ENCODE measurements at regions not wholly inside any gene's neighbourhood (a gene's known extent, or its start where the extent isn't known, plus 50 kb on each side); places are given as distances from the start of the nearest gene placed in this dataset.
A peak's percentile ranks its signal among the peaks of the same experiment; 100 is the strongest.

- no peak overlapping the region for H3K9ac ChIP-seq (ENCODE audit: low read length)
- no peak overlapping the region for H3K4me2 ChIP-seq (ENCODE audit: low read depth, low read length)
- H3K4me3 ChIP-seq (ENCODE audit: low read length) = no peak overlapping the region
- no peaks in the 10 kb centered on the region for H3F3A ChIP-seq (ENCODE audit: insufficient read depth, low read length)
- H3K36me3 ChIP-seq (replicated peaks; ENCODE audit: insufficient read depth, low read length) = no peaks in the 10 kb centered on the region
- no peak for DNase-seq
- H3K9me2 ChIP-seq (replicated peaks; ENCODE audit: insufficient read depth, low read length) = no peaks in the 10 kb centered on the region
- H3K27ac ChIP-seq (ENCODE audit: low read length) = no peak overlapping the region
- TF ChIP-seq CTCF (IDR thresholded peaks at IDR 0.05; ENCODE audit: low read length) (no peak), EZH2 (optimal IDR thresholded peaks at IDR 0.05; ENCODE audit: low read depth, low read length) (no peak)
- H3K27me3 ChIP-seq (replicated peaks; ENCODE audit: insufficient read depth, low read length) = no peaks in the 10 kb centered on the region
- no peaks in the 10 kb centered on the region for H3K79me2 ChIP-seq (ENCODE audit: low read length)
- H3K9me3 ChIP-seq (replicated peaks; ENCODE audit: insufficient read depth, low read length) = no peaks in the 10 kb centered on the region
- no peaks in the 10 kb centered on the region for H3K4me1 ChIP-seq (ENCODE audit: low read length)
- no peaks in the 10 kb centered on the region for H4K20me1 ChIP-seq (ENCODE audit: insufficient read depth, low read length)
- H2AFZ ChIP-seq (ENCODE audit: low read length) = no peak overlapping the region
Measured at GRCh38 chr20:41853806-41854205, 235.6 kb upstream of the CHD6 start.

- Histone ChIP-seq H3K9me3 (replicated peaks; ENCODE audit: insufficient read depth, low read length) (no peaks in the 10 kb centered on the region), H3K9me2 (replicated peaks; ENCODE audit: insufficient read depth, low read length) (no peaks in the 10 kb centered on the region), H2AFZ (ENCODE audit: low read length) (no peak overlapping the region), H3K4me2 (ENCODE audit: low read depth, low read length) (no peak overlapping the region), H4K20me1 (ENCODE audit: insufficient read depth, low read length) (no peaks in the 10 kb centered on the region), H3K79me2 (ENCODE audit: low read length) (no peaks in the 10 kb centered on the region), H3K36me3 (replicated peaks; ENCODE audit: insufficient read depth, low read length) (no peaks in the 10 kb centered on the region), H3F3A (ENCODE audit: insufficient read depth, low read length) (no peaks in the 10 kb centered on the region), H3K4me1 (ENCODE audit: low read length) (no peaks in the 10 kb centered on the region), H3K4me3 (ENCODE audit: low read length) (no peak overlapping the region), H3K27me3 (replicated peaks; ENCODE audit: insufficient read depth, low read length) (no peaks in the 10 kb centered on the region), H3K9ac (ENCODE audit: low read length) (no peak overlapping the region), H3K27ac (ENCODE audit: low read length) (no peak overlapping the region)
- TF ChIP-seq CTCF (IDR thresholded peaks at IDR 0.05; ENCODE audit: low read length) = peak; percentile 26
- no peak for TF ChIP-seq EZH2phosphoT487 (IDR thresholded peaks at IDR 0.05; ENCODE audit: low read length)
- no peak for DNase-seq
Measured at GRCh38 chr20:41848180-41848579, 230.0 kb upstream of the CHD6 start.

- no peak for TF ChIP-seq CTCF (IDR thresholded peaks at IDR 0.05; ENCODE audit: low read length)
- TF ChIP-seq EZH2 (optimal IDR thresholded peaks at IDR 0.05; ENCODE audit: low read depth, low read length) = no peak
- no peak for TF ChIP-seq EZH2phosphoT487 (IDR thresholded peaks at IDR 0.05; ENCODE audit: low read length)
- Histone ChIP-seq H4K20me1 (ENCODE audit: insufficient read depth, low read length) (no peaks in the 10 kb centered on the region), H3K79me2 (ENCODE audit: low read length) (no peaks in the 10 kb centered on the region), H3K9me2 (replicated peaks; ENCODE audit: insufficient read depth, low read length) (no peaks in the 10 kb centered on the region), H3K27ac (ENCODE audit: low read length) (no peak overlapping the region), H3K4me3 (ENCODE audit: low read length) (no peak overlapping the region), H3K36me3 (replicated peaks; ENCODE audit: insufficient read depth, low read length) (no peaks in the 10 kb centered on the region), H3K4me2 (ENCODE audit: low read depth, low read length) (no peak overlapping the region), H3K9ac (ENCODE audit: low read length) (no peak overlapping the region), H3K4me1 (ENCODE audit: low read length) (no peaks in the 10 kb centered on the region), H3K9me3 (replicated peaks; ENCODE audit: insufficient read depth, low read length) (no peaks in the 10 kb centered on the region), H3F3A (ENCODE audit: insufficient read depth, low read length) (no peaks in the 10 kb centered on the region), H2AFZ (ENCODE audit: low read length) (no peak overlapping the region), H3K27me3 (replicated peaks; ENCODE audit: insufficient read depth, low read length) (no peaks in the 10 kb centered on the region)
- DNase-seq = no peak
Measured at GRCh38 chr20:41837669-41838224, 219.6 kb upstream of the CHD6 start.
